HCT116 (cell line): ENCODE measurements at regions not wholly inside any gene's neighbourhood (a gene's known extent, or its start where the extent isn't known, plus 50 kb on each side); places are given as distances from the start of the nearest gene placed in this dataset.

Source experiments
- ATAC-seq: fragments of 200-7000 bp; cut with Tn5 transposase; 2 replicates; pipeline ENCODE4 v1.9.1; 2020; ENCODE audit warnings: mild to moderate bottlenecking, moderate library complexity
- BruUV-seq: library from RNA; stranded (reverse); fragments of 400-500 nt; replicated peaks from 2 replicates; lab custom pipeline; 2021; lab: Mats Ljungman, UMichigan
- CTCF ChIA-PET: fragments of 300-600 bp; sonication (Branson Sonifier 250); formaldehyde crosslinking; loops from one replicate; lab custom pipeline; 2021; ENCODE audit warnings: antibody characterized with exemption; lab: Charles Lee
- POLR2A ChIA-PET: fragments of 300-600, 350-600 bp; sonication (Branson Sonifier 250); formaldehyde crosslinking; loops from one replicate; lab custom pipeline; 2021; ENCODE audit warnings: antibody characterized with exemption; lab: Charles Lee
- RAD21 ChIA-PET, 2 experiments: fragments of 300-600 bp; sonication (Branson Sonifier 250); formaldehyde crosslinking; loops; one replicate each; lab custom pipeline; 2023; ENCODE audit warnings: low total read pairs in 2 of 2; ENCODE audit not compliant: uncharacterized antibody in 2 of 2, unreplicated experiment in 2 of 2, low non-redundant PET in 1 of 2; lab: Charles Lee
- DNase-seq: peaks from one replicate; pipeline ENCODE4 v3.0.0-alpha.2; 2010; ENCODE audit warnings: low read depth, low spot score
- H2AFZ ChIP-seq: fragments of 200-600 bp; shearing (Covaris generic), sonication (generic); 2 replicates; pipeline ENCODE4 v1.6.1; 2017; ENCODE audit warnings: low read depth, mixed run types, mixed read lengths, antibody characterized with exemption, low read length; ENCODE audit not compliant: poor library complexity, severe bottlenecking
- H3K27ac ChIP-seq: 2 replicates; pipeline ENCODE4 v1.5.1; 2012; ENCODE audit warnings: low read depth, low read length
- H3K27me3 ChIP-seq: fragments of 200-600 bp; sonication (generic); 2 replicates; pipeline ENCODE4 v1.6.1; 2016; ENCODE audit warnings: mixed run types, low read length, mixed read lengths; ENCODE audit not compliant: insufficient read depth
- H3K36me3 ChIP-seq, 2 experiments: fragments of 200-500 bp in 1 of 2; fragments of 200-600 bp in 1 of 2; sonication (Bioruptor generic) in 1 of 2; sonication (generic) in 1 of 2; 2 replicates each; pipeline versions ENCODE4 v1.5.1 to v1.6.1; 2014 to 2016; ENCODE audit warnings: low read length in 2 of 2, inconsistent platforms in 1 of 2, mixed read lengths in 1 of 2, mixed run types in 1 of 2; ENCODE audit not compliant: insufficient read depth in 2 of 2, control insufficient read depth in 1 of 2
- H3K4me1 ChIP-seq, 2 experiments: fragments of 200-600 bp in 1 of 2; sonication (generic) in 1 of 2; 2 replicates each; pipeline versions ENCODE4 v1.5.1 to v1.6.1; 2012 to 2017; ENCODE audit warnings: low read length in 2 of 2, inconsistent platforms in 1 of 2, mild to moderate bottlenecking in 1 of 2, mixed read lengths in 1 of 2, mixed run types in 1 of 2, moderate library complexity in 1 of 2; ENCODE audit not compliant: insufficient read depth in 2 of 2, control insufficient read depth in 1 of 2
- H3K4me2 ChIP-seq: fragments of 200-600 bp; sonication (generic); 2 replicates; pipeline ENCODE4 v1.6.1; 2017; ENCODE audit warnings: mixed run types, low read length, mixed read lengths
- H3K4me3 ChIP-seq, 2 experiments: fragments of 200-600 bp in 1 of 2; sonication (generic) in 1 of 2; replicated peaks in 1 of 2; 2 replicates each; pipeline ENCODE4 v1.5.1; 2011 to 2016; ENCODE audit warnings: low read length in 2 of 2, control low read depth in 1 of 2, low read depth in 1 of 2, mild to moderate bottlenecking in 1 of 2, mixed read lengths in 1 of 2, mixed run types in 1 of 2
- H3K79me2 ChIP-seq: fragments of 200-600 bp; sonication (generic); 2 replicates; pipeline ENCODE4 v1.6.1; 2017; ENCODE audit warnings: mild to moderate bottlenecking, mixed run types, low read length, moderate library complexity, mixed read lengths; ENCODE audit not compliant: insufficient read depth
- H3K9ac ChIP-seq: fragments of 200-600 bp; sonication (generic); 2 replicates; pipeline ENCODE4 v1.6.1; 2016; ENCODE audit warnings: low read length, mixed read lengths
- H3K9me2 ChIP-seq: fragments of 200-600 bp; sonication (generic), shearing (Covaris generic); 2 replicates; pipeline ENCODE4 v1.6.1; 2017; ENCODE audit warnings: mixed run types, mild to moderate bottlenecking, moderate library complexity; ENCODE audit not compliant: insufficient read depth
- H3K9me3 ChIP-seq, 2 experiments: fragments of 200-500 bp in 1 of 2; fragments of 200-600 bp in 1 of 2; sonication (Bioruptor generic) in 1 of 2; sonication (generic) in 1 of 2; 2 replicates each; pipeline ENCODE4 v1.6.1; 2014 to 2017; ENCODE audit warnings: low read length in 2 of 2, mixed read lengths in 2 of 2, inconsistent platforms in 1 of 2, low read depth in 1 of 2, mild to moderate bottlenecking in 1 of 2, mixed run types in 1 of 2, moderate library complexity in 1 of 2; ENCODE audit not compliant: control insufficient read depth in 1 of 2, insufficient read depth in 1 of 2
- H4K20me1 ChIP-seq: fragments of 200-600 bp; sonication (generic), shearing (Covaris generic); 2 replicates; pipeline ENCODE4 v1.6.1; 2017; ENCODE audit warnings: mixed run types, mild to moderate bottlenecking, moderate library complexity; ENCODE audit not compliant: insufficient read depth
- POLR2A ChIP-seq: IDR thresholded peaks from 2 replicates; pipeline ENCODE4 v1.7.0; 2011; ENCODE audit warnings: borderline replicate concordance; ENCODE audit not compliant: insufficient read depth, insufficient read length; ENCODE audit errors: extremely low read depth
- RAD21 ChIP-seq: IDR thresholded peaks from 2 replicates; pipeline ENCODE4 v1.6.1; 2012; ENCODE audit warnings: low read depth, mild to moderate bottlenecking
- SIN3A ChIP-seq: IDR thresholded peaks from 2 replicates; pipeline ENCODE4 v1.6.1; 2012; ENCODE audit warnings: low read depth
- intact Hi-C: fragments of 100-400 bp; cut with micrococcal nuclease; formaldehyde crosslinking; loops from 2 replicates; pipeline ENCODE4 v1.10.0; 2022

- DNase-seq (no peak), ATAC-seq (no peak)
- no peak overlapping the region for H3K4me2 ChIP-seq
- no peaks in the 10 kb centered on the region for H3K79me2 ChIP-seq
- TF ChIP-seq SIN3A (no peak), POLR2A (no peak)
- H3K9me2 ChIP-seq, result no peaks in the 10 kb centered on the region
- ChIA-PET RAD21 (no interaction called here), CTCF (no interaction called here), POLR2A (no interaction called here)
- H3K4me3 ChIP-seq, result no peak overlapping the region
- H3K4me1 ChIP-seq, result no peaks in the 10 kb centered on the region
- H3K36me3 ChIP-seq, result no peaks in the 10 kb centered on the region
- H4K20me1 ChIP-seq, result no peaks in the 10 kb centered on the region
- no peak overlapping the region for H3K9ac ChIP-seq
- H3K9me3 ChIP-seq, result no peaks in the 10 kb centered on the region
- no TSS peak for BruUV-seq
- intact Hi-C loops, result no loop called here
- H2AFZ ChIP-seq, result no peak overlapping the region
- no peak overlapping the region for H3K27ac ChIP-seq
- no peaks in the 10 kb centered on the region for H3K27me3 ChIP-seq
Observed at GRCh38 chr17:56690441-56691291, 97.2 kb downstream of the NOG start.

DNA sequence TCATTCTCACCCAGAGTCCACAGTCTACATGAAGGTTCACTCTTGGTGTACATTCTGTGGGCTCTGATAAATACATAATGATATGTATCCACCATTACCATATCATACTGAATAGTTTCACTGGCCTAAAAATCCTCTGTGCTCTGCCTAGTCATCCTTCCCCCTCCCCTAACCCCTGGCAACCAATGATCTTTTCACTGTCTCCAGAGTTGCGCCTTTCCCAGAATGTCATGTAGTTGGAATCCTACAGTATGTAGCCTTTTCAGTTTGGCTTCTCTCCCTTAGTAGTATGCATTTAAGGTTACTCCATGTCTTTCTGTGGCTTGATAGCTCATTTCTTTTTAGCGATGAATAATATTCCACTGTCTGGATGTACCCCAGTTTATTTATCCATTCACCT lies 101.3 kb downstream of the NOG start:
- Histone ChIP-seq H3K36me3 (no peaks in the 10 kb centered on the region), H3K9me3 (no peaks in the 10 kb centered on the region), H4K20me1 (no peaks in the 10 kb centered on the region), H3K9me2 (no peaks in the 10 kb centered on the region), H2AFZ (no peak overlapping the region), H3K4me1 (peaks cover 15 to 20% of the 10 kb centered on the region in 2 experiments), H3K27me3 (no peaks in the 10 kb centered on the region), H3K4me3 (no peak overlapping the region), H3K9ac (no peak overlapping the region), H3K27ac (no peak overlapping the region), H3K4me2 (no peak overlapping the region), H3K79me2 (no peaks in the 10 kb centered on the region)
- no peak for DNase-seq
- intact Hi-C loops, result loop anchor here (5.0 kb wide), 1 partner anchor 87 kb away; no protein-coding TSS in a partner anchor
- no TSS peak for BruUV-seq
- TF ChIP-seq RAD21, result no peak
- ChIA-PET POLR2A (no interaction called here), RAD21 (no interaction called here), CTCF (interaction anchor here (1.0 kb wide), 1 partner anchor 21 kb away, joined by 5 read pairs; no protein-coding TSS in a partner anchor)
- ATAC-seq, result no peak
